GM23248 (cell line): ENCODE measurements at regions not wholly inside any gene's neighbourhood (a gene's known extent, or its start where the extent isn't known, plus 50 kb on each side); places are given as distances from the start of the nearest gene placed in this dataset.

Source experiments
- DNase-seq: peaks from one replicate; pipeline ENCODE4 v3.0.0-alpha.2; 2015
- H2AFZ ChIP-seq: fragments of 200-600 bp; sonication (generic); 2 replicates; pipeline ENCODE4 v1.6.1; 2016; ENCODE audit warnings: antibody characterized with exemption
- H3F3A ChIP-seq: fragments of 200-600 bp; sonication (generic); 2 replicates; pipeline ENCODE4 v1.6.1; 2016; ENCODE audit warnings: mild to moderate bottlenecking, antibody characterized with exemption, mixed run types; ENCODE audit not compliant: insufficient read depth
- H3K27ac ChIP-seq: fragments of 200-600 bp; sonication (generic); 2 replicates; pipeline ENCODE4 v1.5.1; 2016; ENCODE audit warnings: mild to moderate bottlenecking
- H3K27me3 ChIP-seq: fragments of 200-600 bp; sonication (generic); replicated peaks from 2 replicates; pipeline ENCODE4 v1.6.1; 2016; ENCODE audit warnings: mild to moderate bottlenecking; ENCODE audit not compliant: insufficient read depth
- H3K36me3 ChIP-seq: fragments of 200-600 bp; sonication (generic); 2 replicates; pipeline ENCODE4 v1.6.1; 2016; ENCODE audit warnings: low read depth, mild to moderate bottlenecking
- H3K4me1 ChIP-seq: fragments of 200-600 bp; sonication (generic); 2 replicates; pipeline ENCODE4 v1.6.1; 2016; ENCODE audit warnings: mild to moderate bottlenecking; ENCODE audit not compliant: insufficient read depth
- H3K4me2 ChIP-seq: fragments of 200-600 bp; sonication (generic); one replicate; pipeline ENCODE4 v1.6.1; 2016; ENCODE audit warnings: mild to moderate bottlenecking; ENCODE audit not compliant: unreplicated experiment
- H3K4me3 ChIP-seq: fragments of 200-600 bp; sonication (generic); 2 replicates; pipeline ENCODE4 v1.5.1; 2016; ENCODE audit warnings: mild to moderate bottlenecking
- H3K79me2 ChIP-seq: fragments of 200-600 bp; sonication (generic); 2 replicates; pipeline ENCODE4 v1.6.1; 2016; ENCODE audit warnings: mild to moderate bottlenecking; ENCODE audit not compliant: insufficient read depth
- H3K9ac ChIP-seq: fragments of 200-600 bp; sonication (generic); 2 replicates; pipeline ENCODE4 v1.6.1; 2016; ENCODE audit warnings: mild to moderate bottlenecking
- H3K9me2 ChIP-seq: fragments of 200-600 bp; sonication (generic); 2 replicates; pipeline ENCODE4 v1.6.1; 2016; ENCODE audit warnings: mixed run types, mild to moderate bottlenecking, moderate library complexity; ENCODE audit not compliant: insufficient read depth
- H3K9me3 ChIP-seq: fragments of 200-600 bp; sonication (generic); one replicate; pipeline ENCODE4 v1.6.1; 2017; ENCODE audit warnings: low read depth
- H4K20me1 ChIP-seq: fragments of 200-600 bp; sonication (generic); 2 replicates; pipeline ENCODE4 v1.6.0; 2016; ENCODE audit not compliant: insufficient read depth
- EZH2 ChIP-seq: fragments of 200-600 bp; sonication (generic); IDR thresholded peaks from 2 replicates; pipeline ENCODE4 v1.6.1; 2018; ENCODE audit warnings: antibody characterized with exemption, mild to moderate bottlenecking; ENCODE audit not compliant: insufficient read depth, poor library complexity, severe bottlenecking
- EZH2phosphoT487 ChIP-seq: fragments of 200-600 bp; sonication (generic); IDR thresholded peaks from 2 replicates; pipeline ENCODE4 v1.6.1; 2018; ENCODE audit warnings: antibody characterized with exemption, moderate library complexity, mild to moderate bottlenecking, low read depth; ENCODE audit not compliant: insufficient read depth
- WGBS, 2 experiments: methylation state at CpG; one replicate each; pipeline ENCODE4 v1.1.6; 2015 to 2017; ENCODE audit warnings: low lambda C conversion rate in 2 of 2, low coverage in 1 of 2; ENCODE audit errors: missing lambda C conversion rate in 2 of 2; 5-methylcytosine and 5-hydroxymethylcytosine counted together
- in situ Hi-C: fragments of 300-500 bp; cut with MboI; formaldehyde crosslinking; loops from 2 replicates; pipeline ENCODE4 v1.15.0; 2020

GRCh38 chr7:17498230-17498629 is 199.8 kb downstream of the AHR start:
- in situ Hi-C loops, result no loop called here
- Histone ChIP-seq H3K9me3 (no peaks in the 10 kb centered on the region), H4K20me1 (no peaks in the 10 kb centered on the region), H3K36me3 (no peaks in the 10 kb centered on the region), H3K4me2 (no peak overlapping the region), H3K27ac (no peak overlapping the region), H3K4me3 (no peak overlapping the region), H3K9me2 (no peaks in the 10 kb centered on the region), H3K9ac (no peak overlapping the region), H3K79me2 (no peaks in the 10 kb centered on the region), H3K4me1 (peaks cover 41% of the 10 kb centered on the region), H3F3A (peaks cover 29% of the 10 kb centered on the region), H3K27me3 (no peaks in the 10 kb centered on the region), H2AFZ (no peak overlapping the region)
- TF ChIP-seq EZH2 (no peak), EZH2phosphoT487 (no peak)
- 96 to 99% methylated on average over 4 of the region's 4 CpGs for WGBS, 2 experiments
- no peak for DNase-seq

- H2AFZ ChIP-seq, result no peak overlapping the region
- no peak overlapping the region for H3K9ac ChIP-seq
- H3K4me1 ChIP-seq, result peaks cover 43% of the 10 kb centered on the region
- H3K9me3 ChIP-seq, result no peaks in the 10 kb centered on the region
- H3K36me3 ChIP-seq, result no peaks in the 10 kb centered on the region
- DNase-seq, result no peak
- H3K27ac ChIP-seq, result peak overlapping the region; percentile 65
- no peaks in the 10 kb centered on the region for H4K20me1 ChIP-seq
- peaks cover 30% of the 10 kb centered on the region for H3F3A ChIP-seq
- no peak for TF ChIP-seq EZH2
- no peak for TF ChIP-seq EZH2phosphoT487
- in situ Hi-C loops, result no loop called here
- H3K79me2 ChIP-seq, result no peaks in the 10 kb centered on the region
- no peak overlapping the region for H3K4me3 ChIP-seq
- H3K4me2 ChIP-seq, result no peak overlapping the region
- H3K9me2 ChIP-seq, result no peaks in the 10 kb centered on the region
- H3K27me3 ChIP-seq, result no peaks in the 10 kb centered on the region
Observed at GRCh38 chr7:17500736-17501135, 202.3 kb downstream of the AHR start.

GRCh38 chr7:17501441-17502212 is 203.2 kb downstream of the AHR start:
- no peaks in the 10 kb centered on the region for H3K9me3 ChIP-seq
- no peak overlapping the region for H3K9ac ChIP-seq
- H3K9me2 ChIP-seq, result no peaks in the 10 kb centered on the region
- TF ChIP-seq EZH2, result no peak
- no peak for TF ChIP-seq EZH2phosphoT487
- WGBS, 2 experiments, result 5% methylated on average over 1 of the region's 1 CpG
- H3K27me3 ChIP-seq, result no peaks in the 10 kb centered on the region
- in situ Hi-C loops, result no loop called here
- peaks cover 40% of the 10 kb centered on the region for H3K4me1 ChIP-seq
- H3F3A ChIP-seq, result peaks cover 30% of the 10 kb centered on the region
- DNase-seq, result peak; percentile 70
- peak overlapping the region; percentile 66 for H3K4me2 ChIP-seq
- no peaks in the 10 kb centered on the region for H3K79me2 ChIP-seq
- no peaks in the 10 kb centered on the region for H3K36me3 ChIP-seq
- peak overlapping the region; percentile 25 for H3K4me3 ChIP-seq
- peak overlapping the region; percentile 45; the same call in 1 of the 2 replicates for H2AFZ ChIP-seq
- no peaks in the 10 kb centered on the region for H4K20me1 ChIP-seq
- H3K27ac ChIP-seq, result peak overlapping the region; percentile 65

GRCh38 chr7:17502213-17503060 is 204.0 kb downstream of the AHR start:
- no peaks in the 10 kb centered on the region for H3K27me3 ChIP-seq
- peaks cover 30% of the 10 kb centered on the region for H3F3A ChIP-seq
- peaks cover 32% of the 10 kb centered on the region for H3K4me1 ChIP-seq
- H3K4me2 ChIP-seq, result peak overlapping the region; percentile 66
- H3K27ac ChIP-seq, result peak overlapping the region; percentile 65
- no peaks in the 10 kb centered on the region for H3K9me3 ChIP-seq
- 4 to 6% methylated on average over 2 of the region's 2 CpGs for WGBS, 2 experiments
- no peaks in the 10 kb centered on the region for H3K79me2 ChIP-seq
- no peak overlapping the region for H3K9ac ChIP-seq
- in situ Hi-C loops, result no loop called here
- no peaks in the 10 kb centered on the region for H3K9me2 ChIP-seq
- H4K20me1 ChIP-seq, result no peaks in the 10 kb centered on the region
- DNase-seq, result peak; percentile 17
- H2AFZ ChIP-seq, result peak overlapping the region; percentile 45
- peak overlapping the region; percentile 25 for H3K4me3 ChIP-seq
- TF ChIP-seq EZH2, result no peak
- TF ChIP-seq EZH2phosphoT487, result no peak
- H3K36me3 ChIP-seq, result no peaks in the 10 kb centered on the region
